PC-9 (cell line): ENCODE measurements at regions not wholly inside any gene's neighbourhood (a gene's known extent, or its start where the extent isn't known, plus 50 kb on each side); places are given as distances from the start of the nearest gene placed in this dataset.

Experiments
- BruUV-seq: library from RNA; stranded (reverse); fragments of 400-500 nt; replicated peaks from 2 replicates; lab custom pipeline; 2021; lab: Mats Ljungman, UMichigan
- CTCF ChIA-PET: fragments of 300-600 bp; sonication (Branson Sonifier 250); formaldehyde crosslinking; loops from one replicate; lab custom pipeline; 2022; ENCODE audit warnings: antibody characterized with exemption; lab: Charles Lee
- POLR2A ChIA-PET: fragments of 300-600 bp; sonication (Branson Sonifier 250); formaldehyde crosslinking; loops from one replicate; lab custom pipeline; 2022; ENCODE audit warnings: antibody characterized with exemption; ENCODE audit not compliant: unreplicated experiment; lab: Charles Lee
- DNase-seq, 2 experiments: peaks; one replicate each; pipeline versions ENCODE4 v3.0.0 to v3.0.0-alpha.2; 2015 to 2022; ENCODE audit warnings: mixed read lengths in 1 of 2
- H2AFZ ChIP-seq: fragments of 200-600 bp; sonication (generic); 2 replicates; pipeline ENCODE4 v1.8.1; 2017; ENCODE audit warnings: antibody characterized with exemption
- H3F3A ChIP-seq: fragments of 200-600 bp; sonication (generic); 2 replicates; pipeline ENCODE4 v1.8.1; 2017; ENCODE audit warnings: antibody characterized with exemption, mild to moderate bottlenecking, low read depth; ENCODE audit not compliant: insufficient read depth
- H3K27ac ChIP-seq: fragments of 200-600 bp; sonication (generic); 2 replicates; pipeline ENCODE4 v1.6.1; 2016; ENCODE audit warnings: mixed run types
- H3K27me3 ChIP-seq: fragments of 200-600 bp; sonication (generic); 2 replicates; pipeline ENCODE4 v1.6.1; 2016; ENCODE audit warnings: low read depth, mixed run types; ENCODE audit not compliant: insufficient read depth
- H3K36me3 ChIP-seq: fragments of 200-600 bp; sonication (generic); 2 replicates; pipeline ENCODE4 v1.6.1; 2016; ENCODE audit warnings: low read depth, mixed run types
- H3K4me1 ChIP-seq: fragments of 200-600 bp; sonication (generic); replicated peaks from 2 replicates; pipeline ENCODE4 v1.6.1; 2016; ENCODE audit warnings: mixed run types; ENCODE audit not compliant: insufficient read depth
- H3K4me2 ChIP-seq: fragments of 200-600 bp; sonication (generic); 2 replicates; pipeline ENCODE4 v1.6.1; 2017; ENCODE audit warnings: mixed run types
- H3K4me3 ChIP-seq: fragments of 200-600 bp; sonication (generic); 2 replicates; pipeline ENCODE4 v1.6.1; 2016; ENCODE audit warnings: mixed run types
- H3K79me2 ChIP-seq: fragments of 200-600 bp; sonication (generic); 2 replicates; pipeline ENCODE4 v1.6.1; 2017; ENCODE audit warnings: low read depth, mixed run types
- H3K9me2 ChIP-seq: fragments of 200-600 bp; sonication (generic); 2 replicates; pipeline ENCODE4 v1.8.1; 2017; ENCODE audit warnings: mild to moderate bottlenecking; ENCODE audit not compliant: insufficient read depth
- H3K9me3 ChIP-seq: fragments of 200-600 bp; sonication (generic); 2 replicates; pipeline ENCODE4 v1.8.1; 2016; ENCODE audit warnings: low read depth; ENCODE audit not compliant: insufficient read depth
- H4K20me1 ChIP-seq: fragments of 200-600 bp; sonication (generic); 2 replicates; pipeline ENCODE4 v1.8.1; 2017; ENCODE audit not compliant: insufficient read depth
- CTCF ChIP-seq: fragments of 200-600 bp; sonication (generic); conservative IDR thresholded peaks from 2 replicates; pipeline ENCODE4 v1.6.1; 2017; ENCODE audit warnings: mixed run types, antibody characterized with exemption, mild to moderate bottlenecking, moderate library complexity
- EZH2 ChIP-seq: fragments of 200-600 bp; sonication (generic); IDR thresholded peaks from 2 replicates; pipeline ENCODE4 v1.8.0; 2017; ENCODE audit warnings: antibody characterized with exemption, low read depth
- intact Hi-C: fragments of 100-400 bp; cut with micrococcal nuclease; formaldehyde crosslinking; loops from one replicate; pipeline ENCODE4 v1.10.0; 2022; ENCODE audit not compliant: unreplicated experiment

- Histone ChIP-seq H3K79me2 (no peaks in the 10 kb centered on the region), H3K4me1 (0 out of 2 replicates have a peak, but pooled peaks cover 3% of the 10 kb centered on the region), H3K27ac (no peak overlapping the region), H4K20me1 (no peaks in the 10 kb centered on the region), H3K9me2 (no peaks in the 10 kb centered on the region), H2AFZ (no peak overlapping the region), H3K4me3 (no peak overlapping the region), H3K4me2 (no peak overlapping the region), H3K36me3 (no peaks in the 10 kb centered on the region), H3F3A (no peaks in the 10 kb centered on the region), H3K27me3 (peaks cover 6% of the 10 kb centered on the region; the same call in 1 of the 2 replicates), H3K9me3 (no peaks in the 10 kb centered on the region)
- POLR2A ChIA-PET = no interaction called here
- no peak for DNase-seq
- BruUV-seq = no TSS peak
- CTCF ChIA-PET = no interaction called here
- intact Hi-C loops = no loop called here
- TF ChIP-seq EZH2 (no peak), CTCF (no peak)
These were observed 195.7 kb upstream of the TBL1X start for GRCh38 chrX:9269134-9269533.

DNA sequence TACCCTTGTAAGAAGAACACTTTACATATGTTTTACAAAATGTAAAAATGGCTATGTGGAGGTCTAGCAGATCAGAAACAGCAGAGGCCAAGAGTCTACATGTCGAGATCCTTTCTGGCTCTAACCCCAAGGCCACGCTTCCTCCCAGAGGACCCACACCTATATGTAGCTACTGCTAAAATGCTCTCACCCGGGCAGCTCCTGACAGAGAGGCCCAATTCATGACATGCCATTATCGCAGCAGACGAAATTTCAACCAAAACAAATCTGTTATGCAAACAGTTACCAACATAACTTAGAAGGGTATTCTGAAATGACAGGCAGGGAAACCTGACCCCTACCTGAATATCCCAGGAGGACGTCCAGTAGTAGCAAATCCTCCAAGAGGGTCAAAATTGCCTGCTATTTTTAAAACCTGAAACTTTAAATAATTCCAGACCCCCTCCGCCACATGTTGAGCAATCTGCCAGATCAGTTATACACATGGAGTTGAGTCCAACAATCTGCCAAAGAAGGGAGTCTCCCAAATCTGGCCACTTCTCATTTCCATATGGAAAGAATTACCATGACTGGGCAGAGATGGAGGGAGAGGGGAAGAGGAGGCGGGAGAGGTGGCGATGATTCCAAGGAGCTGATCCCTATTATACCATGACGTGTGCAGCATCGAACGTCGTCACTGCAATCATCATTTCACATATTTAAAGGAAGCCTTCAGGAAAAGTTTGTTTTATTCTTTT lies 192.9 kb upstream of the TBL1X start:
- POLR2A ChIA-PET = no interaction called here
- H2AFZ ChIP-seq = no peak overlapping the region
- no peak overlapping the region for H3K27ac ChIP-seq
- H3F3A ChIP-seq = no peaks in the 10 kb centered on the region
- no peaks in the 10 kb centered on the region for H4K20me1 ChIP-seq
- H3K4me1 ChIP-seq = 0 out of 2 replicates have a peak, but pooled peaks cover 3% of the 10 kb centered on the region
- H3K9me2 ChIP-seq = no peaks in the 10 kb centered on the region
- H3K4me3 ChIP-seq = no peak overlapping the region
- H3K27me3 ChIP-seq = peaks cover 16% of the 10 kb centered on the region
- CTCF ChIA-PET = no interaction called here
- H3K36me3 ChIP-seq = no peaks in the 10 kb centered on the region
- H3K79me2 ChIP-seq = no peaks in the 10 kb centered on the region
- no TSS peak for BruUV-seq
- no peaks in the 10 kb centered on the region for H3K9me3 ChIP-seq
- no peak for DNase-seq
- no peak overlapping the region for H3K4me2 ChIP-seq
- TF ChIP-seq CTCF (no peak), EZH2 (no peak)
- intact Hi-C loops = no loop called here

DNA sequence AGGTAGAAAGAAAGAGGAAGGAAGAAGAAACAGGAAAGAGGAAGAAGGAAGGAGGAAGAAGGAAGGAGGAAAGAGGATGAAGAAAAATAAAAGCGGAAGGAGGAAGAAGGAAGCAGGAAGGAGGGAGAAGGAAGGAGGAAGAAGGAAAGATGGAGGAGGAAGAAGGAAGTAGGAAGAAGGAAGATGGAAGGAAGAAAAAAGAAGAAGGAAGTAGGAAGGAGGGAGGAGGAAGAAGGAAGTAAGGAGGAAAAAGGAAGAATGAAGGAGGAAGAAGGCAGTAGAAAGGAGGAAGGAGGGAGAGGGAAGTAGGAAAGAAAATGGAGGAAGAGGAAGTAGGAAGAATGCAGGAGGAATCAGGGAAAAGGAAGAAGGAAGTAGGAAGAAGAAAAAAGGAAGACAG lies 191.1 kb upstream of the TBL1X start:
- CTCF ChIA-PET = no interaction called here
- Histone ChIP-seq H3K27ac (no peak overlapping the region), H3K4me2 (no peak overlapping the region), H4K20me1 (no peaks in the 10 kb centered on the region), H3K4me3 (no peak overlapping the region), H3K79me2 (no peaks in the 10 kb centered on the region), H3K9me3 (no peaks in the 10 kb centered on the region), H3K27me3 (peaks cover 16% of the 10 kb centered on the region), H2AFZ (no peak overlapping the region), H3K36me3 (no peaks in the 10 kb centered on the region), H3K9me2 (no peaks in the 10 kb centered on the region), H3F3A (no peaks in the 10 kb centered on the region), H3K4me1 (no peaks in the 10 kb centered on the region)
- DNase-seq = no peak
- POLR2A ChIA-PET = no interaction called here
- no TSS peak for BruUV-seq
- intact Hi-C loops = no loop called here
- no peak for TF ChIP-seq EZH2
- no peak for TF ChIP-seq CTCF
